H9 (cell line): ENCODE measurements at regions not wholly inside any gene's neighbourhood (a gene's known extent, or its start where the extent isn't known, plus 50 kb on each side); places are given as distances from the start of the nearest gene placed in this dataset.

Experiments
- DNase-seq: peaks from one replicate; pipeline ENCODE4 v3.0.0-alpha.2; 2017
- H2AFZ ChIP-seq: one replicate; pipeline ENCODE4 v1.6.1; 2013; ENCODE audit warnings: mild to moderate bottlenecking, low read length, control low read depth, moderate library complexity
- H2AK5ac ChIP-seq: 2 replicates; pipeline ENCODE4 v1.6.1; 2013; ENCODE audit warnings: low read length, control low read depth, mixed read lengths; ENCODE audit not compliant: insufficient read length
- H2BK120ac ChIP-seq: one replicate; pipeline ENCODE4 v1.6.1; 2013; ENCODE audit warnings: low read depth, mild to moderate bottlenecking, low read length, control low read depth, inconsistent platforms; ENCODE audit not compliant: poor library complexity, severe bottlenecking
- H2BK12ac ChIP-seq: 2 replicates; pipeline ENCODE4 v1.6.1; 2013; ENCODE audit warnings: low read length, control low read depth, mixed read lengths, low read depth; ENCODE audit not compliant: insufficient read length
- H2BK15ac ChIP-seq: 2 replicates; pipeline ENCODE4 v1.6.1; 2013; ENCODE audit warnings: low read depth, low read length, control low read depth
- H2BK20ac ChIP-seq: one replicate; pipeline ENCODE4 v1.6.1; 2013; ENCODE audit warnings: low read depth, mild to moderate bottlenecking, low read length, control low read depth, inconsistent platforms; ENCODE audit not compliant: poor library complexity, severe bottlenecking
- H2BK5ac ChIP-seq: 2 replicates; pipeline ENCODE4 v1.6.1; 2013; ENCODE audit warnings: low read length, control low read depth, mixed read lengths; ENCODE audit not compliant: insufficient read length
- H3K14ac ChIP-seq: 2 replicates; pipeline ENCODE4 v1.6.1; 2013; ENCODE audit warnings: low read length, control low read depth; ENCODE audit not compliant: insufficient read depth
- H3K18ac ChIP-seq: 2 replicates; pipeline ENCODE4 v1.6.1; 2013; ENCODE audit warnings: low read depth, mild to moderate bottlenecking, mixed read lengths, low read length, control low read depth; ENCODE audit not compliant: insufficient read length
- H3K23ac ChIP-seq: 2 replicates; pipeline ENCODE4 v1.6.1; 2013; ENCODE audit warnings: low read length, control low read depth, mixed read lengths, low read depth; ENCODE audit not compliant: insufficient read length
- H3K23me2 ChIP-seq: 2 replicates; pipeline ENCODE4 v1.6.1; 2013; ENCODE audit warnings: low read depth, mild to moderate bottlenecking, mixed read lengths, low read length, control low read depth; ENCODE audit not compliant: insufficient read length, poor library complexity, severe bottlenecking
- H3K27ac ChIP-seq: 2 replicates; pipeline ENCODE4 v1.5.1; 2013; ENCODE audit warnings: low read length, control low read depth, mixed read lengths, low read depth; ENCODE audit not compliant: insufficient read length
- H3K27me3 ChIP-seq: 2 replicates; pipeline ENCODE4 v1.6.1; 2013; ENCODE audit warnings: low read length, control low read depth, inconsistent platforms; ENCODE audit not compliant: insufficient read depth
- H3K4ac ChIP-seq: 2 replicates; pipeline ENCODE4 v1.6.1; 2013; ENCODE audit warnings: low read depth, mild to moderate bottlenecking, control low read depth, inconsistent platforms, low read length, moderate library complexity
- H3K4me1 ChIP-seq: 2 replicates; pipeline ENCODE4 v1.6.1; 2013; ENCODE audit warnings: low read length, control low read depth, inconsistent platforms; ENCODE audit not compliant: insufficient read depth
- H3K4me2 ChIP-seq: 2 replicates; pipeline ENCODE4 v1.6.1; 2013; ENCODE audit warnings: low read length, control low read depth, mixed read lengths; ENCODE audit not compliant: insufficient read length, insufficient read depth
- H3K56ac ChIP-seq: 2 replicates; pipeline ENCODE4 v1.6.1; 2013; ENCODE audit warnings: low read depth, mild to moderate bottlenecking, mixed read lengths, low read length, control low read depth; ENCODE audit not compliant: insufficient read length
- H3K79me1 ChIP-seq: 2 replicates; pipeline ENCODE4 v1.6.1; 2013; ENCODE audit warnings: low read depth, mild to moderate bottlenecking, moderate library complexity, low read length, control low read depth, inconsistent platforms; ENCODE audit not compliant: insufficient read depth, poor library complexity, severe bottlenecking
- H3K79me2 ChIP-seq: 2 replicates; pipeline ENCODE4 v1.6.1; 2013; ENCODE audit warnings: low read length, control low read depth, inconsistent platforms; ENCODE audit not compliant: insufficient read depth
- H3K9ac ChIP-seq: 2 replicates; pipeline ENCODE4 v1.6.1; 2013; ENCODE audit warnings: low read length, control low read depth, mixed read lengths; ENCODE audit not compliant: insufficient read length; ENCODE audit errors: extremely low read depth
- H3K9me3 ChIP-seq: one replicate; pipeline ENCODE4 v1.6.1; 2013; ENCODE audit warnings: low read depth, low read length, inconsistent platforms; ENCODE audit not compliant: control insufficient read depth
- H3T11ph ChIP-seq: one replicate; pipeline ENCODE4 v1.6.1; 2013; ENCODE audit warnings: mild to moderate bottlenecking, low read length, control low read depth, inconsistent platforms
- H4K20me1 ChIP-seq: one replicate; pipeline ENCODE4 v1.6.1; 2013; ENCODE audit not compliant: control insufficient read depth, insufficient read length, insufficient read depth
- H4K5ac ChIP-seq: 2 replicates; pipeline ENCODE4 v1.6.1; 2013; ENCODE audit warnings: low read depth, mild to moderate bottlenecking, mixed read lengths, low read length, control low read depth; ENCODE audit not compliant: insufficient read length
- H4K8ac ChIP-seq: replicated peaks from 2 replicates; pipeline ENCODE4 v1.6.1; 2013; ENCODE audit warnings: low read length, control low read depth, mixed read lengths, low read depth; ENCODE audit not compliant: insufficient read length
- H4K91ac ChIP-seq: 2 replicates; pipeline ENCODE4 v1.6.1; 2013; ENCODE audit warnings: low read depth, mild to moderate bottlenecking, moderate library complexity, mixed read lengths, low read length, control low read depth; ENCODE audit not compliant: insufficient read length
- H3K27ac Mint-ChIP-seq, 3 experiments: 2 replicates in 2 of 3; 3 replicates in 1 of 3; pipeline ENCODE4 v1.8.0; 2020 to 2021; ENCODE audit warnings: mixed read lengths in 3 of 3, mild to moderate bottlenecking in 1 of 3, moderate library complexity in 1 of 3
- H3K27me3 Mint-ChIP-seq: 2 replicates; pipeline ENCODE4 v1.8.0; 2021; ENCODE audit warnings: low read depth, mild to moderate bottlenecking, moderate library complexity, mixed read lengths
- H3K36me3 Mint-ChIP-seq, 3 experiments: 2 replicates in 2 of 3; 3 replicates in 1 of 3; pipeline ENCODE4 v1.8.0; 2020 to 2021; ENCODE audit warnings: low read depth in 3 of 3, mixed read lengths in 3 of 3; ENCODE audit not compliant: insufficient read depth in 1 of 3
- H3K4me1 Mint-ChIP-seq, 2 experiments: 2 replicates each; pipeline ENCODE4 v1.8.0; 2020; ENCODE audit warnings: mixed read lengths in 2 of 2
- H3K4me3 Mint-ChIP-seq, 2 experiments: 2 replicates in 1 of 2; 3 replicates in 1 of 2; pipeline ENCODE4 v1.8.0; 2020 to 2021; ENCODE audit warnings: mild to moderate bottlenecking in 2 of 2, mixed read lengths in 2 of 2, moderate library complexity in 1 of 2
- H3K9me3 Mint-ChIP-seq, 2 experiments: 2 replicates in 1 of 2; 3 replicates in 1 of 2; pipeline ENCODE4 v1.8.0; 2020; ENCODE audit warnings: mild to moderate bottlenecking in 2 of 2, mixed read lengths in 2 of 2, moderate library complexity in 1 of 2
- WGBS: extraction: QIAGEN DNeasy Blood & Tissue Kit; methylation state at CpG from one replicate; pipeline ENCODE4 v1.1.7; 2013; ENCODE audit warnings: missing lambda C conversion rate, low lambda C conversion rate, mixed read lengths; ENCODE audit not compliant: insufficient read length; ENCODE audit errors: extremely low coverage; 5-methylcytosine and 5-hydroxymethylcytosine counted together
- TF ChIP-seq, protein P1 (sequence below): fragments of 200-600 bp; sonication (generic); conservative IDR thresholded peaks from 3 replicates; pipeline ENCODE4 v1.8.0; 2021; ENCODE audit warnings: antibody characterized with exemption, mild to moderate bottlenecking

DNA sequence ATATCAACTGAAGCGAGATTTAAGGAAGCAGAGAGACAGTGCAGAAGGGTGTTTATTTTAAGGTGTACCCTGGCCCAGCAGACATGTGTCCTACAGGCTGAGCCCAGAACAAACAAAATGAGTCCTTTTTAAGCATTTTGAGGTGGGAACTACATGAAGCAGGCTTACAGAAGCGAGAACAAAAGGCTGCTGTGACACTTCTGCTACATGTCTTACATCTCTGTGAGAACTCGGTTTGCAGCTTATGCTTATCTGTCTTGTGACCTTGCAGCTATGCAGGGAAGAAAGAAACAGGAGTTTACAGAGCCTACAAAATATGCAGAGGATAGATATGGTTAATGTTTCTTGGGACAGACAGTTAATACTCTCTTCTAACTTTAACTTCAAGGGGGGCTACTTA is 295.9 kb downstream of the CEMIP2 start:
- H2AK5ac ChIP-seq = no peak overlapping the region
- H3K27ac Mint-ChIP-seq = no peak overlapping the region
- no peak overlapping the region for H2AFZ ChIP-seq
- no peaks in the 10 kb centered on the region for H3K4me1 Mint-ChIP-seq
- no peak overlapping the region for H4K91ac ChIP-seq
- TF ChIP-seq, protein P1, sequence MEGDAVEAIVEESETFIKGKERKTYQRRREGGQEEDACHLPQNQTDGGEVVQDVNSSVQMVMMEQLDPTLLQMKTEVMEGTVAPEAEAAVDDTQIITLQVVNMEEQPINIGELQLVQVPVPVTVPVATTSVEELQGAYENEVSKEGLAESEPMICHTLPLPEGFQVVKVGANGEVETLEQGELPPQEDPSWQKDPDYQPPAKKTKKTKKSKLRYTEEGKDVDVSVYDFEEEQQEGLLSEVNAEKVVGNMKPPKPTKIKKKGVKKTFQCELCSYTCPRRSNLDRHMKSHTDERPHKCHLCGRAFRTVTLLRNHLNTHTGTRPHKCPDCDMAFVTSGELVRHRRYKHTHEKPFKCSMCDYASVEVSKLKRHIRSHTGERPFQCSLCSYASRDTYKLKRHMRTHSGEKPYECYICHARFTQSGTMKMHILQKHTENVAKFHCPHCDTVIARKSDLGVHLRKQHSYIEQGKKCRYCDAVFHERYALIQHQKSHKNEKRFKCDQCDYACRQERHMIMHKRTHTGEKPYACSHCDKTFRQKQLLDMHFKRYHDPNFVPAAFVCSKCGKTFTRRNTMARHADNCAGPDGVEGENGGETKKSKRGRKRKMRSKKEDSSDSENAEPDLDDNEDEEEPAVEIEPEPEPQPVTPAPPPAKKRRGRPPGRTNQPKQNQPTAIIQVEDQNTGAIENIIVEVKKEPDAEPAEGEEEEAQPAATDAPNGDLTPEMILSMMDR = no peak
- peaks cover 0 to 8% of the 10 kb centered on the region in 2 experiments; a peak in 1 of 5 replicates for H3K9me3 Mint-ChIP-seq
- H3K9me3 ChIP-seq = no peaks in the 10 kb centered on the region
- H2BK5ac ChIP-seq = no peak overlapping the region
- no CpG with 5 or more reads among the region's 3 CpGs for WGBS
- no peaks in the 10 kb centered on the region for H3K27me3 Mint-ChIP-seq
- H2BK120ac ChIP-seq = no peak overlapping the region
- no peak overlapping the region for H3K56ac ChIP-seq
- no peak overlapping the region for H4K5ac ChIP-seq
- no peak overlapping the region for H3K18ac ChIP-seq
- no peak overlapping the region for H2BK12ac ChIP-seq
- H3K79me1 ChIP-seq = no peaks in the 10 kb centered on the region
- no peak overlapping the region for H4K8ac ChIP-seq
- H3K23me2 ChIP-seq = no peaks in the 10 kb centered on the region
- no peak overlapping the region for H3K4ac ChIP-seq
- H3K27me3 ChIP-seq = no peaks in the 10 kb centered on the region
- H3K4me1 ChIP-seq = no peaks in the 10 kb centered on the region
- no peak overlapping the region for H3K4me2 ChIP-seq
- H3K36me3 Mint-ChIP-seq = peaks cover 0 to 4% (median 0%) of the 10 kb centered on the region in 3 experiments; a peak in 1 of 7 replicates
- H3K14ac ChIP-seq = no peak overlapping the region
- H3K4me3 Mint-ChIP-seq = no peak overlapping the region
- H3K79me2 ChIP-seq = no peaks in the 10 kb centered on the region
- no peak overlapping the region for H3K9ac ChIP-seq
- H3K23ac ChIP-seq = no peak overlapping the region
- no peak overlapping the region for H2BK15ac ChIP-seq
- no peak overlapping the region for H2BK20ac ChIP-seq
- H4K20me1 ChIP-seq = no peaks in the 10 kb centered on the region
- DNase-seq = no peak
- no peak overlapping the region for H3T11ph ChIP-seq
- H3K27ac ChIP-seq = no peak overlapping the region
